ENCODE measurements at regions not wholly inside any gene's neighbourhood (a gene's known extent, or its start where the extent isn't known, plus 50 kb on each side); places are given as distances from the start of the nearest gene placed in this dataset.

DNA sequence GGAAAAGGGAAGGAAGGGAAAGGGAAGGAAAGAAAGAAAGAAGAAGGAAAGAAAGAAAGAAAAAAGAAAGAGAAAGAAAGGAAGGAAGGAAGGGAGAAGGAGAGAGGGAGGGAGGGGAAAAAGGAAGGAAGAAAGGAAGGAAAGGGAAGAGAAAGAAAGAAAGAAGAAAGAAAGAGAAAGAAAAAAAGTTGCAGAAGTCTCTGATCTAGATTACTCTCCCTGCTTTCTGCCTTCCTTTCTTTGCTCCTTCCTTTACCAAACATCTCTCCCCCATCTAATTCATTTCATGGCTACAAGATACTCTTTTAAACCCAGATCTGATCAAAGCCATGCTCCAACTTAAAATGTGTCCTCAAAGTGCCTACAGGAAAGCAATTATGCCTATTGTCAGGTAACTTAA, 148.6 kb downstream of the KIT start:
- TF ChIP-seq CTCF (IDR thresholded peaks at IDR 0.05; ENCODE audit: borderline replicate concordance, extremely low read depth, low read length, poor library complexity, severe bottlenecking) (no peak), EZH2 (IDR thresholded peaks at IDR 0.05; ENCODE audit: borderline replicate concordance, low read depth, low read length, severe bottlenecking) (no peak)
